Neural progenitor cell (in vitro differentiated cells): ENCODE measurements at regions not wholly inside any gene's neighbourhood (a gene's known extent, or its start where the extent isn't known, plus 50 kb on each side); places are given as distances from the start of the nearest gene placed in this dataset.

Experiments
- CTCF ChIP-seq: fragments of 200-600 bp; sonication (generic); IDR thresholded peaks from 2 replicates; pipeline ENCODE4 v1.5.1; 2017; ENCODE audit warnings: antibody characterized with exemption, mild to moderate bottlenecking
- EZH2 ChIP-seq: fragments of 200-600 bp; sonication (generic); IDR thresholded peaks from 2 replicates; pipeline ENCODE4 v1.6.1; 2017; ENCODE audit warnings: antibody characterized with exemption, mild to moderate bottlenecking, moderate library complexity

DNA sequence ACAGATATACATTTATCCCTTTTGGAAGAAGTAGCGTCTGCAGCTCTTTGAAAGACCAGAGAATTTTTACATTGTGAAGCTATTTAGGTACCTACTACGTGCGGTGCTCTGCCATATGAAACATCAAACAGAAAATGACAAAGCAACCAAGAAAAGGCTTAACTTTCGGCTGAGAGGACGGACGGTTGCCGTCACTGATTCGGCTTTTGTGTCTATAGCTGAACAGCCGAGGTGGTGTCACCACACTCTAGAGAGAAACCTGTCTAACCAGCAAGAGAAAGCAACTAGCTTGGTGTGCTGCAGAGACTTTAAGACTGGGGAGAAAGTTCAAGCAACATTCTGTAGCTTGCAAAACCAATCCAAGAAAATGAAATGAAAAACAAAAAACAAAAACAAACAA, 145.5 kb downstream of the SHOX start:
- no peak for TF ChIP-seq CTCF
- no peak for TF ChIP-seq EZH2
